Cardiac muscle cell (in vitro differentiated cells and primary cell): ENCODE measurements at regions not wholly inside any gene's neighbourhood (a gene's known extent, or its start where the extent isn't known, plus 50 kb on each side); places are given as distances from the start of the nearest gene placed in this dataset.

Experiments used
- DNase-seq, 2 donors: peaks; one replicate each; pipeline versions ENCODE4 v3.0.0 to v3.0.0-alpha.2; 2010 to 2017; ENCODE audit warnings: low read depth in 1 of 2, low spot score in 1 of 2
- H3K27ac ChIP-seq: fragments of 200-600 bp; sonication (generic); 2 replicates; pipeline ENCODE4 v1.5.1; 2016
- H3K27me3 ChIP-seq: fragments of 200-600 bp; sonication (generic); 2 replicates; pipeline ENCODE4 v1.6.0; 2016; ENCODE audit warnings: control low read depth
- H3K36me3 ChIP-seq: fragments of 200-600 bp; sonication (generic); 2 replicates; pipeline ENCODE4 v1.5.1; 2016; ENCODE audit warnings: control low read depth
- H3K4me1 ChIP-seq: fragments of 200-600 bp; sonication (generic); 2 replicates; pipeline ENCODE4 v1.8.1; 2017; ENCODE audit warnings: low read depth, mild to moderate bottlenecking, mixed run types
- H3K4me3 ChIP-seq: fragments of 200-600 bp; sonication (generic); 2 replicates; pipeline ENCODE4 v1.5.1; 2016; ENCODE audit warnings: mild to moderate bottlenecking
- H3K9me3 ChIP-seq: fragments of 200-600 bp; sonication (generic); 2 replicates; pipeline ENCODE4 v1.5.1; 2017; ENCODE audit warnings: low read depth, mild to moderate bottlenecking, control low read depth
- TF ChIP-seq, protein P1 (sequence below): IDR thresholded peaks from 2 replicates; pipeline ENCODE4 v1.5.1; 2012; ENCODE audit warnings: low read depth, mild to moderate bottlenecking, low read length

DNA sequence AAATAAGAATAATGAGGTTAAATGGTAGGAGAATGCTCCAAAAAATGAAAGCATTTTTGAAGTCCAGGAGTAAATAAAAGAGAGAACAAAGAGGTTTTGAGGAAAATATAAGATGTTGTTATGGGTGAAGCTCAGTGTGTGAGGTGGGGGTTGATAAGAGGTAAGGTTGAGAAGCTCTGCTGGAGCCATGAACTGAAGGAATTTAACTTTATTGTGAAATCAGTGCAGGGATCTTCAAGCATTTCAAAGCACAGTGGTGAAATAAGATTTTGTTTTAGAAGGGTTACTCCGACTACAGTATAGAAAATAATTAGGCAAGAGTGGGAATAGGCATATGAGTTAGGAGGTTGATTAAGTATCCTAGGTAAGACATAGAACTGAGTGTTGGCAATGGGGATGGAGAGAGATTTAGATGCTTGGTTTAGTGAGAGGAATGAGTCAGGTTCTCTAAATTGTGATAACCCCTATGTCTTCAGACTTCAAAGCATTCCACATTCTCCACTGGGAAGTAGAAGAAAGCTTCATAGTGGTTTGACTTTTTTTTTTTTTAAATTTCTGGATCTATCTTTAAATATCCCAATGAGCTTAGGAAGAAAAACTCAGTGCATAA is 403.2 kb downstream of the AASDHPPT start:
- no peak overlapping the region for H3K27ac ChIP-seq
- H3K27me3 ChIP-seq, result no peaks in the 10 kb centered on the region
- DNase-seq, result peak in 1 of 2 donors; percentile 56
- no peaks in the 10 kb centered on the region for H3K36me3 ChIP-seq
- no peaks in the 10 kb centered on the region for H3K9me3 ChIP-seq
- H3K4me1 ChIP-seq, result no peaks in the 10 kb centered on the region
- TF ChIP-seq, protein P1, sequence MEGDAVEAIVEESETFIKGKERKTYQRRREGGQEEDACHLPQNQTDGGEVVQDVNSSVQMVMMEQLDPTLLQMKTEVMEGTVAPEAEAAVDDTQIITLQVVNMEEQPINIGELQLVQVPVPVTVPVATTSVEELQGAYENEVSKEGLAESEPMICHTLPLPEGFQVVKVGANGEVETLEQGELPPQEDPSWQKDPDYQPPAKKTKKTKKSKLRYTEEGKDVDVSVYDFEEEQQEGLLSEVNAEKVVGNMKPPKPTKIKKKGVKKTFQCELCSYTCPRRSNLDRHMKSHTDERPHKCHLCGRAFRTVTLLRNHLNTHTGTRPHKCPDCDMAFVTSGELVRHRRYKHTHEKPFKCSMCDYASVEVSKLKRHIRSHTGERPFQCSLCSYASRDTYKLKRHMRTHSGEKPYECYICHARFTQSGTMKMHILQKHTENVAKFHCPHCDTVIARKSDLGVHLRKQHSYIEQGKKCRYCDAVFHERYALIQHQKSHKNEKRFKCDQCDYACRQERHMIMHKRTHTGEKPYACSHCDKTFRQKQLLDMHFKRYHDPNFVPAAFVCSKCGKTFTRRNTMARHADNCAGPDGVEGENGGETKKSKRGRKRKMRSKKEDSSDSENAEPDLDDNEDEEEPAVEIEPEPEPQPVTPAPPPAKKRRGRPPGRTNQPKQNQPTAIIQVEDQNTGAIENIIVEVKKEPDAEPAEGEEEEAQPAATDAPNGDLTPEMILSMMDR, result no peak
- H3K4me3 ChIP-seq, result no peak overlapping the region

DNA sequence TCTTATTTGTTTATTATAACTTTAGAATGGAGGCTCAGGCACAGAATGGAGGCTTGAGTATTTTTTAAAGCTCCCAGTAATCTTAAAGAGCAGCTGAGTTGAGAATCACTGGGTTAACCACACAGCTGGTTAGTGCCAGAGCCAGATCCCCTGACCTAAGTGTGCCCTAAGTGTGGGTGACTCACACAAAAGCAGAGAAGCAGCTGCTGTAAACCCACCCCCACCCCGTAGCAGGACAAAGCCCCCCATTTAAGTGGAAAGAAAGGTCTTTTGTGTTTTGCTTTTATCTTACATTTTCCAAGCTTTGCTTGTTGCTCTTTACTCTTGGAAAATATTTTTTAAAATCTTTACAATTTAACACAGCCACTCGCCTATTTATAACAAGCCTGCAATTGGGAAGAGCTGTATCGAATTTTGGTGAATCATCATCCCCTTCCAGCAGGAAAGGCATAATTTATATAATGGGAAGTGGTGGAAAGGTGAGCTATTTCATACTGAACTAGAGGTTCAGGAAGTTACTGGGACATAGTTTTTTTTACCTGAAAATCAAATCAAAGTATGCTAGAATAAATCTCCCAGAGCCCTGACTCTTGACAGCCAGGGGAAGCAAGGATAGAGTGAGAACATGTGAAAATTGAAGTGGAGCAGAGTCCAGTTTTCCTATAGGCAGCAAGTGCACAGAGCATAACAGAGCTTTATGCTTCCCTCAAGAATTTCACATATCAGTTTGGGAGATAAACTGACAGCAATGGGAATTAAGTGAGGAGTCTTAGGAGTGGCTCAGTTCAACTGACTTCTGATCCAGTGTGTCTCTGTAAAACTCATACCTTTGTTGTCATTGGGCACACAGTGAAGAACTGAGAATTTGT is 405.7 kb downstream of the AASDHPPT start:
- Histone ChIP-seq H3K36me3 (no peaks in the 10 kb centered on the region), H3K4me1 (no peaks in the 10 kb centered on the region), H3K9me3 (no peaks in the 10 kb centered on the region), H3K4me3 (no peak overlapping the region), H3K27me3 (no peaks in the 10 kb centered on the region), H3K27ac (peak overlapping the region; percentile 10)
- peak; percentile 9 to 82 for DNase-seq
- TF ChIP-seq, protein P1, result no peak

DNA sequence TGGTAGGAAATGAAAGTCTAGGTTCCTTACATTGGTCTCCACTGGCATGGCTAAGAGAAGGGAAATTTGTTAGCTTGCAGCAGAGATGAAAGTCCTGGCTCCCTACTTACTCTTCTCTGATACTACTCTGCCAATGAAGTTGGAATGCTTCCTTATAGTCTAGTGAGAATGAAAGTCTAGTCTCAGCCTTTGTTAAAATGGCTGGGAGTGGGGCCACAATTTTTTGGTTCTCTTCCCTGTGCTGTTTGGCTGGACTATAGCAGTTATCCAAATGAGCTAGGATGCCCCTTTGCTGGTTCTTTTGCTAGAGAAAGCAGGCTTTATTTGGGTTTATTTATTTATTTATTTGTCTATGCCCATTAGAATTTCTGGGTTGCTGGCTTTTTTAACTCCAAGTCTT is 414.3 kb downstream of the AASDHPPT start:
- H3K27ac ChIP-seq, result no peak overlapping the region
- no peak overlapping the region for H3K4me3 ChIP-seq
- DNase-seq, result no peak
- H3K4me1 ChIP-seq, result no peaks in the 10 kb centered on the region
- no peaks in the 10 kb centered on the region for H3K9me3 ChIP-seq
- H3K36me3 ChIP-seq, result no peaks in the 10 kb centered on the region
- TF ChIP-seq, protein P1, result no peak
- H3K27me3 ChIP-seq, result no peaks in the 10 kb centered on the region

DNA sequence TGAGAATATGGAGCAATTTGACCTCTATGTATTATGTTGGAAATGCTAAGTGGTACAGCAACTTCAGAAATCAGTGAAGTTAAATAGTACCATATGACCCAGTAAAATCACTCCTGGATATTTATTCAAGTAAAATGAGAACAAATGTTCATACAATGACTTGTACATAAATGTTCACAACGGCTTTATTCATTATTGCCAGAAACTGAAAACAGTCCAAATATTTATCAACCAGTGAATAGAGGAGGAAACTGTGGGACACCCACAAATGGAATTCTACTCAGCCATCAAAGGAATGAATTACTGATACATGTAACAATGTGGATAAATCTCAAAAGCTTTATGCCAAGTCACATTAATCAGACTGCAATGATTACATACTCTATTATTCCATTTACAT is 416.3 kb downstream of the AASDHPPT start:
- Histone ChIP-seq H3K27ac (no peak overlapping the region), H3K36me3 (no peaks in the 10 kb centered on the region), H3K9me3 (no peaks in the 10 kb centered on the region), H3K4me3 (no peak overlapping the region), H3K27me3 (no peaks in the 10 kb centered on the region), H3K4me1 (no peaks in the 10 kb centered on the region)
- TF ChIP-seq, protein P1, result no peak
- DNase-seq, result peak in 1 of 2 donors; percentile 14

DNA sequence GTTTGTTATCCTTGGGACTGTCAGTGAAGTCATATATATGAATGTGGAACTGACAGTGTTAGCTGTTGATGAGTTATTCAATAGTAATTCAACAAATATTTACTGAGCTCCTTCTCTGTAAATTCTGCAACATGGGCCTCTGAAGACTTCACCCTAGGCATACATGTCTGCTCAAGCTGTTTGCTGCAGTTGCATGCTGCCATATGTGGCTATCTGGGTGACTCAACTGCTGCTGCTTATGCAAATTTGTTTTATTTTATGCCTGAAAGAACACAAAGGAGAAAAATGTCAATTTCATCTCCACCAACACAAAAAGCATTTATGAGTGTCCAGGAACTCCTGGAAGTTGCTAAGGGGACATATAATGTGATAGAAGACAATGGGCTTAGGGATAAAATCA is 417.6 kb downstream of the AASDHPPT start:
- DNase-seq, result peak in 1 of 2 donors; percentile 7
- TF ChIP-seq, protein P1, result no peak
- Histone ChIP-seq H3K27me3 (no peaks in the 10 kb centered on the region), H3K27ac (no peak overlapping the region), H3K4me3 (no peak overlapping the region), H3K36me3 (no peaks in the 10 kb centered on the region), H3K9me3 (no peaks in the 10 kb centered on the region), H3K4me1 (no peaks in the 10 kb centered on the region)
